Panc1 (cell line): ENCODE measurements at regions not wholly inside any gene's neighbourhood (a gene's known extent, or its start where the extent isn't known, plus 50 kb on each side); places are given as distances from the start of the nearest gene placed in this dataset.

Experiments used
- CTCF ChIP-seq: fragments of 450-650 bp; IDR thresholded peaks from 2 replicates; pipeline ENCODE4 v1.5.1; 2017; ENCODE audit warnings: mild to moderate bottlenecking
- POLR2AphosphoS5 ChIP-seq: IDR thresholded peaks from 2 replicates; pipeline ENCODE4 v1.6.1; 2012; ENCODE audit warnings: mild to moderate bottlenecking, low read depth, low read length, moderate library complexity
- REST ChIP-seq, 2 experiments: IDR thresholded peaks; 2 replicates each; pipeline ENCODE4 v1.6.1; 2011 to 2012; ENCODE audit warnings: low read depth in 2 of 2, control low read depth in 1 of 2, low read length in 1 of 2, mild to moderate bottlenecking in 1 of 2, moderate library complexity in 1 of 2; ENCODE audit not compliant: insufficient read depth in 1 of 2
- TCF7L2 ChIP-seq: IDR thresholded peaks from 2 replicates; pipeline ENCODE4 v1.6.1; 2011; ENCODE audit warnings: mild to moderate bottlenecking, low read depth, low read length, inconsistent platforms

- TF ChIP-seq CTCF: no peak
- no peak for TF ChIP-seq REST (IDR thresholded peaks at IDR 0.05; ENCODE audit: insufficient read depth in 1 of 2, low read depth in 2 of 2, low read length in 1 of 2)
- TF ChIP-seq POLR2AphosphoS5: no peak
- no peak for TF ChIP-seq TCF7L2
Measured at GRCh38 chr3:178318941-178319816, 217.1 kb upstream of the KCNMB2 start.
